ENCODE measurements at regions not wholly inside any gene's neighbourhood (a gene's known extent, or its start where the extent isn't known, plus 50 kb on each side); places are given as distances from the start of the nearest gene placed in this dataset.

- no peaks in the 10 kb centered on the region for H3K9me3 ChIP-seq (ENCODE audit: control insufficient read depth, low read length)
- no peaks in the 10 kb centered on the region for H3K4me1 ChIP-seq (ENCODE audit: control insufficient read depth, insufficient read depth, low read length)
- no peak for ATAC-seq
- no peak overlapping the region for H3K27ac ChIP-seq (ENCODE audit: low read length)
- intact Hi-C loops (cut with DNase I): no loop called here
- H3K4me3 ChIP-seq (ENCODE audit: low read length): no peak overlapping the region
- H3K27me3 ChIP-seq (ENCODE audit: control insufficient read depth, insufficient read depth): no peaks in the 10 kb centered on the region
- no peak for DNase-seq
- WGBS: 84% methylated on average over 3 of the region's 3 CpGs
These were observed 71.1 kb upstream of the PHOX2B start for GRCh38 chr4:41819621-41820020.

- 82% methylated on average over 4 of the region's 4 CpGs for WGBS
- Histone ChIP-seq H3K27ac (ENCODE audit: low read length) (no peak overlapping the region), H3K9me3 (ENCODE audit: control insufficient read depth, low read length) (no peaks in the 10 kb centered on the region), H3K4me3 (ENCODE audit: low read length) (no peak overlapping the region), H3K4me1 (ENCODE audit: control insufficient read depth, insufficient read depth, low read length) (no peaks in the 10 kb centered on the region), H3K27me3 (ENCODE audit: control insufficient read depth, insufficient read depth) (no peaks in the 10 kb centered on the region)
- intact Hi-C loops (cut with DNase I): no loop called here
- ATAC-seq (no peak), DNase-seq (no peak)
These were observed 66.9 kb upstream of the PHOX2B start for GRCh38 chr4:41815473-41815872.

GRCh38 chr4:41814565-41814964, 66.0 kb upstream of the PHOX2B start:
- peak; percentile 15 to 62 (median 47) for DNase-seq
- H3K4me1 ChIP-seq (ENCODE audit: control insufficient read depth, insufficient read depth, low read length): no peaks in the 10 kb centered on the region
- ATAC-seq: peak in 1 of 2 donors; percentile 75
- WGBS: 34% methylated on average over 10 of the region's 10 CpGs
- no peak overlapping the region for H3K4me3 ChIP-seq (ENCODE audit: low read length)
- no peaks in the 10 kb centered on the region for H3K9me3 ChIP-seq (ENCODE audit: control insufficient read depth, low read length)
- intact Hi-C loops (cut with DNase I): no loop called here
- H3K27ac ChIP-seq (ENCODE audit: low read length): no peak overlapping the region
- H3K27me3 ChIP-seq (ENCODE audit: control insufficient read depth, insufficient read depth): no peaks in the 10 kb centered on the region

GRCh38 chr4:41806807-41807206, 58.3 kb upstream of the PHOX2B start:
- ATAC-seq (no peak), DNase-seq (no peak)
- Histone ChIP-seq H3K4me3 (ENCODE audit: low read length) (no peak overlapping the region), H3K27ac (ENCODE audit: low read length) (no peak overlapping the region), H3K9me3 (ENCODE audit: control insufficient read depth, low read length) (no peaks in the 10 kb centered on the region), H3K27me3 (ENCODE audit: control insufficient read depth, insufficient read depth) (no peaks in the 10 kb centered on the region), H3K4me1 (ENCODE audit: control insufficient read depth, insufficient read depth, low read length) (peaks cover 5% of the 10 kb centered on the region)
- intact Hi-C loops (cut with DNase I): no loop called here
- whole genome bisulfite sequencing: 27% methylated on average over 3 of the region's 3 CpGs

GRCh38 chr4:41802590-41802989, 54.1 kb upstream of the PHOX2B start:
- Histone ChIP-seq H3K27ac (ENCODE audit: low read length) (no peak overlapping the region), H3K4me1 (ENCODE audit: control insufficient read depth, insufficient read depth, low read length) (peaks cover 5% of the 10 kb centered on the region), H3K27me3 (ENCODE audit: control insufficient read depth, insufficient read depth) (no peaks in the 10 kb centered on the region), H3K4me3 (ENCODE audit: low read length) (no peak overlapping the region), H3K9me3 (ENCODE audit: control insufficient read depth, low read length) (no peaks in the 10 kb centered on the region)
- no peak for ATAC-seq
- intact Hi-C loops (cut with DNase I): no loop called here
- 82% methylated on average over 3 of the region's 3 CpGs for WGBS
- DNase-seq: no peak

- no peak overlapping the region for H3K4me3 ChIP-seq (ENCODE audit: low read length)
- DNase-seq: no peak
- 49% methylated on average over 1 of the region's 1 CpG for WGBS
- no peak overlapping the region for H3K27ac ChIP-seq (ENCODE audit: low read length)
- H3K4me1 ChIP-seq (ENCODE audit: control insufficient read depth, insufficient read depth, low read length): peaks cover 3% of the 10 kb centered on the region
- intact Hi-C loops (cut with DNase I): no loop called here
- H3K27me3 ChIP-seq (ENCODE audit: control insufficient read depth, insufficient read depth): no peaks in the 10 kb centered on the region
- ATAC-seq: no peak
- no peaks in the 10 kb centered on the region for H3K9me3 ChIP-seq (ENCODE audit: control insufficient read depth, low read length)
These were observed 50.6 kb upstream of the PHOX2B start for GRCh38 chr4:41799126-41799525.
